ENCODE measurements at regions not wholly inside any gene's neighbourhood (a gene's known extent, or its start where the extent isn't known, plus 50 kb on each side); places are given as distances from the start of the nearest gene placed in this dataset.

- no peak for DNase-seq
Observed at GRCh38 chr6:4615231-4615630, 161.0 kb upstream of the CDYL start.

GRCh38 chr6:4614637-4615036 is 161.6 kb upstream of the CDYL start:
- no peak for DNase-seq

DNA sequence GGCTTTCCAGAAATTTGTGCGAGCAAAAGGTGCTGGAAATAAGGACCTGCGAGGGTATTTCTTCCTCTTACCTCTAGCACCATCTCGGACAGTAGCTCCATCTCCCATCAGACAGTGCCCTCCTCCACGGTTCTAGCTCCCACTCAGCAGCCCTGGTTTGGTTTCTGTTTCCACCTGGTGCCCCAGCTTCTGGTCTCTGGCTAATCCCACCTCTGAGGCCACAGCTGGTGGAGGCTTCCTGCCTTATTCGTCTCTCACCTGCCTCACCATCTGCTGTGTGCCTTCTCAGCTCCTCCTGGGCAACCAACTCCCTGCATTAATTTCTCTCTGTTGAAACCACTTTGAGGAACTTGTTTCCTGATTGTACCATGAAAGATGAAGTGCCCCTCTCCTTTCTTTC is 162.4 kb upstream of the CDYL start:
- DNase-seq, result no peak

DNA sequence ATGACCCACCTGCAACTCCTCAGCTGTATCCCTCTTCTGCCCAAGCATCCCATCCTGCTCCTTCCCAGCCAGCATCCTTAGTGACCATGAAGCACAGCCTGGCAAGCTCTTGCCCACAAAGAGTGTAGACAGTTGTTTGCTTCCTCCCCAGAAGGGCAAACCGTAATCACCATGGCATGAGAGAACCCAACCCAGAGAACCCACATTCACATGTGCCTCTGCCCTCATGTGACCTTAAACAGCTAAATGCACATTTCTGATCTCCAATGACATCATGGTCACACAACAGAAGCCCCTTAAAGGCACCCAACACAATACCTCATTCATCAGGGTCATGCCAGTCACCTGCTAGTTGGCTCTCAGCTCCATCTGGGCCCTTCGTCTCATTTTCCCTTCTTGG is 162.8 kb upstream of the CDYL start:
- DNase-seq, result no peak

DNA sequence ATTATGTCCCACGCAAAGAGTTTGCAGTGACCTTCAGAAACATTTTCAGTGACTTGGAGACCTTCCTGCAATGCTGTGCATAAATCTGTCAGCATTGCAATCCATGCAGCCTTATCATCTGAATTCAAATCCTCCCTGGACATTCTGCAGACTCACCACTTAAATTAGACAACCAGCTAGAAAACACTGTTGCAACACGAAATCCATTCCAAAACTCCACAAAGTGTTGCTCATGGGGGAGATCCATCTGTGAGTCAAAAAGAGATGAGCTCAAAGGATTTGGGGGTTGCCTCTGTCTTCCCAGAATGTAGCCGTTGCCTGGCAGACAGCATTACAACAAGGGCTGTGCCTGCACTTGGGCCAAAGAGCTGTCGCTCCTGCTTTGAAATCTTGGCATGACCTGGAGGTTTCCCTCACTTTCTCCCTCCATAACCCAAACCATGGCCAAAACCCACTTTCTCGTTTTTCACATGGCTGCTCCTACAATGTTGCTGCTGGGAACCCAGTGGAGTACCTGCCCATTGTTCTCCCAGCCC is 163.5 kb upstream of the CDYL start:
- DNase-seq, result no peak

DNA sequence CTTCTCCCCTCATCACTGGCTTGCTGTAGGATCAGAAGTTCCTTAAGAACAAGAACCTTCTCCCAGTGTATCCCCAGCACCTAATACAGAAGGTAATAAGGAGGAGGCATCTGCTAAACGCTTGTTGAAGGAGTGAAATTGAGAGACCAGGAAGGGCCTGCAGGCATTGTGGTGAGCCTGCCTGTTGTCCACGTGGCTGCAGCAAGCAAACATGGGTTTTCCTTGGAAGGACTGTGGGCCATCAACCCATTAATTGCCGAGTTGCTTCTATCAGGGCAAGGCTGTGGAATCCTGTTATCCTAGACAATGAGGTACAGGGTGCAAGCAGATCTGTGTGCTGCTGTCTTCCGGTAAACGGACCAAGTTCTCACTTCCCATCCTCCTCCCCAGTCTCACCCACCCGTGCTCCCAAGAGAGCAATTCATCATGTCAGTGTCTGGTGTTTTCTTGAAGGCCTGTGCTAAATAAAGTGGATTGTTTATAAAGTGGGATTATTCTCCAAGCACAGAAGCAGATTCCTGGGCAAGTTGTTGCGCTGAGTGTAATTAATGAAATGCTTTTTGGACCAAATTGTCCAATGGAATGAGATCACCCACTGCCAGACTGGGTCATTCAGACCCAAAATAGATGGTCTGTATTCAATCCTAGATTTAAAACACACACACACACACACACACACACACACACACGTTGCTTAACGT is 164.6 kb upstream of the CDYL start:
- DNase-seq, result no peak

- DNase-seq, result no peak
Observed at GRCh38 chr6:4610256-4610655, 165.9 kb upstream of the CDYL start.

- DNase-seq, result no peak
Observed at GRCh38 chr6:4608361-4609115, 167.7 kb upstream of the CDYL start.

- no peak for DNase-seq
Observed at GRCh38 chr6:4607793-4608192, 168.4 kb upstream of the CDYL start.

GRCh38 chr6:4606821-4607704 is 169.1 kb upstream of the CDYL start:
- DNase-seq, result no peak

GRCh38 chr6:4606016-4606415 is 170.2 kb upstream of the CDYL start:
- DNase-seq, result no peak

GRCh38 chr6:4603856-4604369 is 172.3 kb upstream of the CDYL start:
- no peak for DNase-seq

DNA sequence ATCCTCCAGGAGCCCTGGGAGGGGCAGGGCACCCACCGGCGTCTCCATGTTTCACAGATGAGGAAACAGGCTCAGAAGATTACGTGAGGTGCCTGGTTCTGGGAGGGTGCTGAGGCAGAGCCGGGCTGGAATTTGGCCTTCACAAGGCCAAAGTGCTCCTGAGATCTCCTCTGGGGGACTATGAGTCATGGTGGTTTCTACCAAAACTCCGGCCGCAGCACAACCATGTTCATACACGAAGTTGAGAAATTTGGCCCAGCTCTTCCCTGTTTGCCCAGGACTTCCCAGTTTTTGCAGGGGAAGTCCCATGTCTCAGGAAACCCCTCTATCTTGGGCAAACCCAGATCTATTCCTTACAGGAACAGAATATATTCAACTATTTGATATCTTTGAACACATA is 172.9 kb upstream of the CDYL start:
- no peak for DNase-seq

DNA sequence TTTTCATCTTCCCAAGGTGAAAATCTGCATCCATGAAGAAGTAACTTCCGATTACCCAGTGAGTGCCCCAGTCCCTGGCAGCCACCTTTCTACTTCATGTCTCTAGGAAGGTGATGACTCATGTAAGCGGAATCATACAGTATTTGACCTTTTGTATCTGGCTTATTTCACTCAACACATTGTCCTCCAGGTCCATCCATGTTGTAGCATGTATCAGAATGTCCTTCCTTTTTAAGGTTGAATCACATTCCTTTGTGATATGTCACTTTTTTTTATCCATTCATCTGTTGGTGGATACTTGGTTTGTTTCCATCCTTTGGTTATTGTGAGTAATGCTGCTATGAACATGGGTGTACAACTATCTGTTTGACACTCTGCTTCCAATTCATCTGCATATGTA is 176.3 kb upstream of the CDYL start:
- DNase-seq, result no peak

GRCh38 chr6:4598384-4598995 is 177.7 kb upstream of the CDYL start:
- DNase-seq, result no peak

DNA sequence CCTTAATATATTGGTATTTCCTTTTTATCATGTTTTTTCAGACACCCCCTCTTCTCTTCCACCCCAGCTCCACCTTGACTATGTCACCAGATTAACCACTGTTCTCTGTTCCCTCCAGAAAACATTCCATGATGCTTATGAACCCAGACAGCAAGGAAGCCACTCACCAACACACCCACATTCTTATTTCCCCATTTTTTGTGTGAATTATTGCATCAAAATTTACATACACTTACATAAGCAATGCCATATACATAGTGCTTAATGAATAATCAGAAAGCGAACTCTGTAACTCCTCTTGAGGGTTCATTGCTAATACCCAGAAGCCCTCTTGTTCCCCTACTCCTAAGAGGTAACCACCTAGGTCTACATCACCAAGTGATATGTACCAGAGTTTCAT is 182.3 kb upstream of the CDYL start:
- DNase-seq, result no peak

GRCh38 chr6:4592026-4592425 is 184.2 kb upstream of the CDYL start:
- DNase-seq, result no peak

GRCh38 chr6:4591218-4591617 is 185.0 kb upstream of the CDYL start:
- DNase-seq, result no peak

DNA sequence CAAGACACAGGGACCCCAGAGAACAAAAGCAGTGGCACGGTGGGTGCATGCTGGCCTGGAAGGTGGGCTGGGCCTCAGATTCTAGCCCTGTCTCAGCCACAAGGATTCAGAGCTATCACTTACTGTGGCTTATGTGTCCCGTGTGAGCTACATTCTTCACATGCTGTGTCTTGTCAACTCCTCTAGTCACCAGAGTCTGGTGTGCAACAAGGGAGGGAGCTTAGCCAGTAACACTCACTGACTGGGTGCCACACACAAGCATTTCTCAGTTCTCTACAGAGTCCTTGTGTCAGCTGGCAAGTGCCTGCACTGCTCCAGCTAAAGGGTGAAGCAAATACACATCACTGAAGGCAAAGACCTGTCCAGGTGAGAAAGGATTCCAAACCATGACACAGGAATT is 186.9 kb upstream of the CDYL start:
- DNase-seq, result no peak

GRCh38 chr6:4588581-4588980 is 187.6 kb upstream of the CDYL start:
- no peak for DNase-seq

- no peak for DNase-seq
Observed at GRCh38 chr6:4588163-4588562, 188.0 kb upstream of the CDYL start.

DNA sequence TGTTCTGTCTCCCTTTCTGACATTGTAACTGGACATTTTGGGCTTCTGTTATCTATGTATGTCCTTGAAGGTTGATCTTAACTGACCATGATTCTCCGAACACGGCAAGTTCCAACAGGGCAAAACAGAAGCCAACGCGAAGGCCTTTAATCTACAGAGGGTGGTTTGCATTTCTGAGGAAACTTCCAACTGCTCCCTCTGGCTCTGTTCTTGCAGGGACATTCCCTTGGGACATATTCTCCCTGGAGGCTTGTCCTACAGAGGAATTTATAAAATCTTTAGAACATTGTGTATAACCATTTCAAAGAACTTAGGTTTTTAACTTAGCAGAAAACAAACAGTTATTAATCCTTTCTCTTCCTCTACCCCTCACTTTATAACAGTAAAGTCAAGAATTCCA is 189.0 kb upstream of the CDYL start:
- DNase-seq, result no peak

- DNase-seq, result no peak
Observed at GRCh38 chr6:4586469-4586859, 189.7 kb upstream of the CDYL start.
